ENCODE measurements at regions not wholly inside any gene's neighbourhood (a gene's known extent, or its start where the extent isn't known, plus 50 kb on each side); places are given as distances from the start of the nearest gene placed in this dataset.
"Not testable (repeated sequence)": the region's sequence is repeated elsewhere in the genome, so short reads cannot be mapped to it uniquely, and the experiment has no call there.

- no peak for DNase-seq
These were observed 447.5 kb upstream of the HSF2 start for GRCh38 chr6:121951918-121952379.

- DNase-seq, result not testable (repeated sequence)
These were observed 444.1 kb upstream of the HSF2 start for GRCh38 chr6:121955401-121955800.

GRCh38 chr6:121956782-121957181, 442.7 kb upstream of the HSF2 start:
- no peak for DNase-seq

GRCh38 chr6:121959501-121959900, 440.0 kb upstream of the HSF2 start:
- DNase-seq, result no peak

- no peak for DNase-seq
These were observed 437.8 kb upstream of the HSF2 start for GRCh38 chr6:121961619-121962125.

GRCh38 chr6:121963826-121964225, 435.6 kb upstream of the HSF2 start:
- no peak for DNase-seq

GRCh38 chr6:121965739-121966138, 433.7 kb upstream of the HSF2 start:
- DNase-seq, result no peak

GRCh38 chr6:121967631-121968030, 431.8 kb upstream of the HSF2 start:
- DNase-seq, result no peak

GRCh38 chr6:121971931-121972335, 427.5 kb upstream of the HSF2 start:
- DNase-seq, result no peak

- DNase-seq, result no peak
These were observed 414.5 kb upstream of the HSF2 start for GRCh38 chr6:121984956-121985355.

- DNase-seq, result no peak
These were observed 406.1 kb upstream of the HSF2 start for GRCh38 chr6:121993362-121993761.

GRCh38 chr6:121994919-121995318, 404.5 kb upstream of the HSF2 start:
- no peak for DNase-seq

- no peak for DNase-seq
These were observed 400.8 kb upstream of the HSF2 start for GRCh38 chr6:121998631-121999030.

GRCh38 chr6:121999456-122000065, 399.9 kb upstream of the HSF2 start:
- DNase-seq, result no peak

GRCh38 chr6:122005661-122006060, 393.8 kb upstream of the HSF2 start:
- DNase-seq, result no peak

GRCh38 chr6:122007339-122007738, 392.1 kb upstream of the HSF2 start:
- DNase-seq, result no peak

GRCh38 chr6:122008101-122008999, 391.1 kb upstream of the HSF2 start:
- no peak for DNase-seq

- no peak for DNase-seq
These were observed 390.5 kb upstream of the HSF2 start for GRCh38 chr6:122009000-122009350.

GRCh38 chr6:122012578-122012977, 386.9 kb upstream of the HSF2 start:
- DNase-seq, result no peak

- no peak for DNase-seq
These were observed 384.5 kb upstream of the HSF2 start for GRCh38 chr6:122014961-122015360.

- DNase-seq, result no peak
These were observed 378.7 kb upstream of the HSF2 start for GRCh38 chr6:122020588-122021264.

- DNase-seq, result no peak
These were observed 374.3 kb upstream of the HSF2 start for GRCh38 chr6:122025104-122025503.

- no peak for DNase-seq
These were observed 372.7 kb upstream of the HSF2 start for GRCh38 chr6:122026582-122027369.

Measured in activated CD4-positive, alpha-beta T cell treated with anti-CD3 and anti-CD28 coated beads, Interleukin-2, Interleukin-6, amounts not matched to agents 100 ng/mL and 50 ng/mL, durations not matched to agents 16 hours and 8 hours (primary cell).